ENCODE measurements at regions not wholly inside any gene's neighbourhood (a gene's known extent, or its start where the extent isn't known, plus 50 kb on each side); places are given as distances from the start of the nearest gene placed in this dataset.

- Histone ChIP-seq H3K9me3 (ENCODE audit: insufficient read depth, low read length) (no peaks in the 10 kb centered on the region), H3F3A (ENCODE audit: insufficient read depth) (no peaks in the 10 kb centered on the region), H3K36me3 (ENCODE audit: low read length) (no peaks in the 10 kb centered on the region), H3K9ac (ENCODE audit: low read length) (no peak overlapping the region), H4K20me1 (ENCODE audit: low read depth, low read length) (no peaks in the 10 kb centered on the region), H3K9me2 (replicated peaks; ENCODE audit: insufficient read depth, low read length) (no peaks in the 10 kb centered on the region), H3K27ac (ENCODE audit: low read depth, low read length) (no peak overlapping the region), H3K4me2 (ENCODE audit: low read depth, low read length, poor library complexity, severe bottlenecking) (no peak overlapping the region), H3K79me2 (ENCODE audit: insufficient read depth, low read length) (no peaks in the 10 kb centered on the region), H3K27me3 (ENCODE audit: low read length) (no peaks in the 10 kb centered on the region), H3K4me3 (ENCODE audit: insufficient read depth, low read length, poor library complexity, severe bottlenecking) (no peak overlapping the region), H2AFZ (ENCODE audit: low read depth, low read length, severe bottlenecking) (no peak overlapping the region)
- TF ChIP-seq EZH2phosphoT487 (conservative IDR thresholded peaks at IDR 0.05; ENCODE audit: low read length) (no peak), CTCF (IDR thresholded peaks at IDR 0.05; ENCODE audit: insufficient read depth, low read length, poor library complexity, severe bottlenecking) (no peak)
Measured at GRCh38 chr14:101276309-101277091, 284.8 kb upstream of the DIO3 start.

- no peak overlapping the region for H3K27ac ChIP-seq (ENCODE audit: low read depth, low read length)
- H3K4me3 ChIP-seq (ENCODE audit: insufficient read depth, low read length, poor library complexity, severe bottlenecking), result no peak overlapping the region
- no peak overlapping the region for H3K4me2 ChIP-seq (ENCODE audit: low read depth, low read length, poor library complexity, severe bottlenecking)
- no peaks in the 10 kb centered on the region for H3F3A ChIP-seq (ENCODE audit: insufficient read depth)
- H3K27me3 ChIP-seq (ENCODE audit: low read length), result no peaks in the 10 kb centered on the region; the same call in 1 of the 2 replicates
- H3K9me2 ChIP-seq (replicated peaks; ENCODE audit: insufficient read depth, low read length), result no peaks in the 10 kb centered on the region
- H3K36me3 ChIP-seq (ENCODE audit: low read length), result no peaks in the 10 kb centered on the region
- H4K20me1 ChIP-seq (ENCODE audit: low read depth, low read length), result no peaks in the 10 kb centered on the region
- TF ChIP-seq EZH2phosphoT487 (conservative IDR thresholded peaks at IDR 0.05; ENCODE audit: low read length), result no peak
- no peak for TF ChIP-seq CTCF (IDR thresholded peaks at IDR 0.05; ENCODE audit: insufficient read depth, low read length, poor library complexity, severe bottlenecking)
- H3K9ac ChIP-seq (ENCODE audit: low read length), result no peak overlapping the region
- no peak overlapping the region for H2AFZ ChIP-seq (ENCODE audit: low read depth, low read length, severe bottlenecking)
- no peaks in the 10 kb centered on the region for H3K9me3 ChIP-seq (ENCODE audit: insufficient read depth, low read length)
- no peaks in the 10 kb centered on the region for H3K79me2 ChIP-seq (ENCODE audit: insufficient read depth, low read length)
Measured at GRCh38 chr14:101282418-101282817, 278.9 kb upstream of the DIO3 start.

- H3K9me2 ChIP-seq (replicated peaks; ENCODE audit: insufficient read depth, low read length), result no peaks in the 10 kb centered on the region
- no peak overlapping the region for H3K27ac ChIP-seq (ENCODE audit: low read depth, low read length)
- TF ChIP-seq CTCF (IDR thresholded peaks at IDR 0.05; ENCODE audit: insufficient read depth, low read length, poor library complexity, severe bottlenecking) (no peak), EZH2phosphoT487 (conservative IDR thresholded peaks at IDR 0.05; ENCODE audit: low read length) (no peak)
Measured at GRCh38 chr14:101284711-101285110, 276.6 kb upstream of the DIO3 start.

More at GRCh38 chr14:101284711-101285110, 276.6 kb upstream of the DIO3 start:
- Histone ChIP-seq H2AFZ (ENCODE audit: low read depth, low read length, severe bottlenecking) (no peak overlapping the region), H3K36me3 (ENCODE audit: low read length) (no peaks in the 10 kb centered on the region), H3K27me3 (ENCODE audit: low read length) (no peaks in the 10 kb centered on the region; the same call in 1 of the 2 replicates), H3K79me2 (ENCODE audit: insufficient read depth, low read length) (no peaks in the 10 kb centered on the region), H3K4me2 (ENCODE audit: low read depth, low read length, poor library complexity, severe bottlenecking) (no peak overlapping the region), H3K9me3 (ENCODE audit: insufficient read depth, low read length) (no peaks in the 10 kb centered on the region), H4K20me1 (ENCODE audit: low read depth, low read length) (no peaks in the 10 kb centered on the region), H3F3A (ENCODE audit: insufficient read depth) (no peaks in the 10 kb centered on the region), H3K4me3 (ENCODE audit: insufficient read depth, low read length, poor library complexity, severe bottlenecking) (no peak overlapping the region), H3K9ac (ENCODE audit: low read length) (no peak overlapping the region)
